ENCODE measurements at regions not wholly inside any gene's neighbourhood (a gene's known extent, or its start where the extent isn't known, plus 50 kb on each side); places are given as distances from the start of the nearest gene placed in this dataset.
"Not testable (repeated sequence)": the region's sequence is repeated elsewhere in the genome, so short reads cannot be mapped to it uniquely, and the experiment has no call there.

GRCh38 chr12:131618701-131619100, 92.2 kb upstream of the SFSWAP start:
- Histone ChIP-seq H3K27me3 (ENCODE audit: insufficient read depth, low read length) (no peaks in the 10 kb centered on the region), H3K9me3 (ENCODE audit: insufficient read depth, low read depth, low read length) (no peaks in the 10 kb centered on the region)

DNA sequence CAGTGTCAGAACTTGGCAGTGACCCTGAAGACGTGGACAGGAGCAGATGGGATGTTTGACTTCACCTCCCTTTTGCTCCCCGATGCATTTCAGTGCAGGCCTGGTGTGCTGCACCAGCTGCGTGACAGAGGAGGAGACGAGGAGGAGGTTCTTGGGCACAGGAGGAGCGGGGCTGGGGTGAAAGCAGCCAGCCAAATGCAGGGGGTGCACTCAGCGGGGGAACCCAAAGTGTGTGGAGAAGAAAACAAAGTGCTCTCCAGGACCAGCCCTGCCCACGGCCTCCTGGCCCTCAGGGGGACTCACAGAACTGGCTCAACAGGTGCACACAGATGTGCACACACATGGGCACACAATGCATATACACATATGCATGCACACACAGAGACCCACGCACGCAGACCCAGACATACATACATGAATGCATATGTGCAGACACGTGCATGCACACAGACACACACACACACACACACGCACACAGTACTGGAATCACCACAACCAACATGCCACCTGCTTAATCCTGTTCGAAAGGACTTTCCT, 91.7 kb upstream of the SFSWAP start:
- H3K4me1 ChIP-seq (ENCODE audit: insufficient read depth, low read length) = peaks cover 6% of the 10 kb centered on the region; the same call in 1 of the 2 replicates
- H3K27ac ChIP-seq (ENCODE audit: low read length) = no peak overlapping the region
- H3K9ac ChIP-seq (ENCODE audit: low read depth, low read length) = no peak overlapping the region
- H3K9me3 ChIP-seq (ENCODE audit: insufficient read depth, low read depth, low read length) = no peaks in the 10 kb centered on the region
- no peak overlapping the region for H3K4me3 ChIP-seq (ENCODE audit: low read length)
- H3K36me3 ChIP-seq (ENCODE audit: insufficient read depth, low read depth, low read length) = no peaks in the 10 kb centered on the region
- H3K27me3 ChIP-seq (ENCODE audit: insufficient read depth, low read length) = no peaks in the 10 kb centered on the region

More at GRCh38 chr12:131618701-131619100, 92.2 kb upstream of the SFSWAP start:
- no peaks in the 10 kb centered on the region for H3K36me3 ChIP-seq (ENCODE audit: insufficient read depth, low read depth, low read length)
- peaks cover 6% of the 10 kb centered on the region; the same call in 1 of the 2 replicates for H3K4me1 ChIP-seq (ENCODE audit: insufficient read depth, low read length)
- no peak overlapping the region for H3K9ac ChIP-seq (ENCODE audit: low read depth, low read length)
- H3K27ac ChIP-seq (ENCODE audit: low read length) = no peak overlapping the region
- H3K4me3 ChIP-seq (ENCODE audit: low read length) = no peak overlapping the region

GRCh38 chr12:131619736-131620506, 91.0 kb upstream of the SFSWAP start:
- Histone ChIP-seq H3K4me3 (ENCODE audit: low read length) (no peak overlapping the region), H3K9me3 (ENCODE audit: insufficient read depth, low read depth, low read length) (no peaks in the 10 kb centered on the region), H3K27ac (ENCODE audit: low read length) (no peak overlapping the region), H3K36me3 (ENCODE audit: insufficient read depth, low read depth, low read length) (no peaks in the 10 kb centered on the region), H3K9ac (ENCODE audit: low read depth, low read length) (no peak overlapping the region), H3K27me3 (ENCODE audit: insufficient read depth, low read length) (no peaks in the 10 kb centered on the region), H3K4me1 (ENCODE audit: insufficient read depth, low read length) (peaks cover 14% of the 10 kb centered on the region)

GRCh38 chr12:131620520-131620919, 90.4 kb upstream of the SFSWAP start:
- H3K36me3 ChIP-seq (ENCODE audit: insufficient read depth, low read depth, low read length) = no peaks in the 10 kb centered on the region
- no peak overlapping the region for H3K27ac ChIP-seq (ENCODE audit: low read length)
- no peaks in the 10 kb centered on the region for H3K9me3 ChIP-seq (ENCODE audit: insufficient read depth, low read depth, low read length)
- H3K4me3 ChIP-seq (ENCODE audit: low read length) = no peak overlapping the region
- H3K27me3 ChIP-seq (ENCODE audit: insufficient read depth, low read length) = no peaks in the 10 kb centered on the region
- H3K9ac ChIP-seq (ENCODE audit: low read depth, low read length) = no peak overlapping the region
- peaks cover 18% of the 10 kb centered on the region for H3K4me1 ChIP-seq (ENCODE audit: insufficient read depth, low read length)

DNA sequence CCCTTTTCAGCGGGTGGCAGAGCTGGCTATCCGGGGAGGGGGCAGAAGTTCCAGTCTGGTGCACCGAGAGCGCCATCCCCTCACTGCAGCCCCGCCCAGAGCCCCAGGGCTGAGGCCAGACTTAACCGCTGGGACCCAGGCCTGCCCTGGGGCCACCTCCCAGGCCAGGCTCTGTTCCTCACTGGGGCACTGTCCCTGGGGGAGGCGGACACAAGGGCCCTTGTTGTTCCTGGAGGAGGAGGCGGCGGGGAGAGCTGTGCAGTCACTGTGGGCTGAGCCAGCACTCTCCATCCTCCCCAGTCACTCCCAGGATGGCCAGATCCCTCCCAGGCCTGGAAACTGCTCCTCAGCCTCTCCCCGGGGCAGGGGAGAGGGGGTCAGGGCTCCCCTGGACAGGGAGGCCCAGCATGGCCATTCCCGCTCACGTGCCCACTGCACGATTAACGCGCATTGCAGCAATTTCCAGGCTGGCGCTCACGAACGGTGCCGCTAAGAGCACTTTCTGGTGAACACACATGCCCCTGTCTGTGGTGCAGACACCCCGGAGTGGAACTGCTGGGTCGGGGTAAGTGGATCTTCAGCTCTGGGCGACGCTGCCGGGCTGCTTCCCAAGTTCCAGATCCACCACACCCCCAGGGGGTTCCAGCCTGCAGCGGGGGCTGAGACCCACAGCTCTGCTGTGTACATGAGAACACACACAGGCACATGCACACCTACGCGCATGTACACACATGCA, 89.8 kb upstream of the SFSWAP start:
- H3K36me3 ChIP-seq (ENCODE audit: insufficient read depth, low read depth, low read length) = no peaks in the 10 kb centered on the region
- H3K9ac ChIP-seq (ENCODE audit: low read depth, low read length) = no peak overlapping the region
- no peaks in the 10 kb centered on the region for H3K9me3 ChIP-seq (ENCODE audit: insufficient read depth, low read depth, low read length)
- H3K4me1 ChIP-seq (ENCODE audit: insufficient read depth, low read length) = peaks cover 21% of the 10 kb centered on the region
- no peaks in the 10 kb centered on the region for H3K27me3 ChIP-seq (ENCODE audit: insufficient read depth, low read length)
- no peak overlapping the region for H3K27ac ChIP-seq (ENCODE audit: low read length)
- no peak overlapping the region for H3K4me3 ChIP-seq (ENCODE audit: low read length)

DNA sequence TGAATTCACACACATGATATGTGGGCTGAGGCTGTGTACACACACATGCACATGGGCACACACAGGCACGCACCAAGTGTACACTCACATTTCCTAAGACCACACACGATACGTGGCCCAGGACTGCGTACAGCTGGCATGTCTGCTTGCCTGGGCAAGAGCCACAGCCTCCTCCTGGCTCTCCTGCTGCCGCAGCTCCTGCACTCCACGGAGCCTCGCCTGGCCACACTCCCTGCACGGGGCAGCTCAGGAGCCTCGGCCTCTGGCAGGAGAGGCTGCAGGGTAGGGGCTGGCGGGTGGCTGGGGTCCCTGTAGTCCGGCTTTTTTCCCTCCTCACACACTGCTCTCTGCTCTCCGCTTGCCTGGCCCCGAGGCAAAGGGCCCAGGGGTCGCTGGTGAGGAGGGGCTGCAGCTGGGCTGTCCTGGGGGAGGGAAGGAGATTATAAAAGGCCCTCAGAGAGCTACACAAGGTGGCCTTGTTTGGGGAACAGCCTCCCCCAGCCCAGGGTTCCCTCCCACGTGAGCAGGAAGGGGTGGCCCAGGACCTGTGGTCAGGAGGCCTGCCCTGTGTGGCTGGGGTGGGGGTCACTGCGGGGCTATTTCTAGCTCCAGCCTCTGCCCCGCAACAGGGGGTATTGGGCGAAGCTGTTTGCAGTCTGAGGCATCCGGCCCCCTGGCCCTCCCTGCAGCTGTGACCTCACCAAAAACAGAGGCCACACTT, 89.0 kb upstream of the SFSWAP start:
- Histone ChIP-seq H3K9ac (ENCODE audit: low read depth, low read length) (no peak overlapping the region), H3K27ac (ENCODE audit: low read length) (no peak overlapping the region), H3K4me3 (ENCODE audit: low read length) (no peak overlapping the region)

DNA sequence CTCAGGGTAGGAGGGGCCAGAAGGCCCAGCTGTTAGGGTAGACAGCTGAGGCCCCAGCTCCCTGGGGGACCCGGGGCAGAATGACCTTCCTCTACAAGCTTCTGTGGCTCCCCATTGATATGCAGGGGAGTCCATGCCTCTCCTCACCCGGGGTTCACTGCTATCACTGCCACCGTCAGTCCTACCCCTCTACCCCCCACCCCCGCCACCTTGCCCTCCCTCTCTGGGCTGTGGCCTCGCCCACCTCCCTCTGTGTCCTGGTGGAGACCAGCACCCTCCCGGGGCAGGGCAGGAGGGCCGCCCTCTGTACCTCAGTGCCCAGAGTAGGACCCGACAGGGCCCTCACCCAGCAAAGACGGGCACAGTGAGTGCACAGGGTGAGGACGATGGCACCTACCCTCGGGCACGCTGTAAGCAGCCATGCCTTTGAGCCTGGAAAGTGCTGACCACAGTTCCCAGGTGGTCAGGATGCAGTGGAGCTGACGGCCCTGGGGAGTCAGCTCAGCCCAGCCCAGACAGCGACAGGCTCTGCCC, 88.4 kb upstream of the SFSWAP start:
- Histone ChIP-seq H3K4me1 (ENCODE audit: insufficient read depth, low read length) (peaks cover 21% of the 10 kb centered on the region), H3K4me3 (ENCODE audit: low read length) (no peak overlapping the region), H3K36me3 (ENCODE audit: insufficient read depth, low read depth, low read length) (no peaks in the 10 kb centered on the region), H3K9me3 (ENCODE audit: insufficient read depth, low read depth, low read length) (no peaks in the 10 kb centered on the region), H3K9ac (ENCODE audit: low read depth, low read length) (no peak overlapping the region), H3K27ac (ENCODE audit: low read length) (no peak overlapping the region), H3K27me3 (ENCODE audit: insufficient read depth, low read length) (no peaks in the 10 kb centered on the region)

More for the DNA sequence above, 89.0 kb upstream of the SFSWAP start:
- Histone ChIP-seq H3K36me3 (ENCODE audit: insufficient read depth, low read depth, low read length) (no peaks in the 10 kb centered on the region), H3K27me3 (ENCODE audit: insufficient read depth, low read length) (no peaks in the 10 kb centered on the region), H3K9me3 (ENCODE audit: insufficient read depth, low read depth, low read length) (no peaks in the 10 kb centered on the region), H3K4me1 (ENCODE audit: insufficient read depth, low read length) (peaks cover 21% of the 10 kb centered on the region)

- not testable (repeated sequence) for H3K36me3 ChIP-seq (ENCODE audit: insufficient read depth, low read depth, low read length); H3K9ac ChIP-seq (ENCODE audit: low read depth, low read length); H3K9me3 ChIP-seq (ENCODE audit: insufficient read depth, low read depth, low read length); H3K27me3 ChIP-seq (ENCODE audit: insufficient read depth, low read length); H3K4me3 ChIP-seq (ENCODE audit: low read length)
- Histone ChIP-seq H3K27ac (ENCODE audit: low read length) (peak overlapping the region; percentile 36), H3K4me1 (ENCODE audit: insufficient read depth, low read length) (peaks cover 21% of the 10 kb centered on the region)
Measured at GRCh38 chr12:131623404-131624368, 87.2 kb upstream of the SFSWAP start.

DNA sequence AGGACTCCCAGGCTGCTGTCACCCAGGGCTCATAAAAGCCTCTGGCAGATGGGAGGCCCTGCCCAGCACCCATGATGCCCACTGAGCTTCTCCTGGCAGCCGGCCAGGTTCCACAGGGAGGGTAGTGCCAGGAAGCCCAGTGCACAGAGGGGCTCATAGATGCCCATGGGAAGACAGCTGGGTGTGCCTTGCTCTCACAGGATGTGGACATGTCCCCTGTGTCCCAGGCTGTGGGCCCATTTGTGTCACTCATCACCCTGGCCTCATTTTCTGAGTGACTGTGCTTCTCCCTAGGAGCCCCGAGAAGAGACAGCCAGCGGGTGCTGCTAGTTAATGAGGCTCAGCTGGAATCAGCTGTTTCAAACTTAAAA, 86.5 kb upstream of the SFSWAP start:
- not testable (repeated sequence) for H3K9ac ChIP-seq (ENCODE audit: low read depth, low read length)

GRCh38 chr12:131624756-131625501, 86.0 kb upstream of the SFSWAP start:
- not testable (repeated sequence) for H3K9me3 ChIP-seq (ENCODE audit: insufficient read depth, low read depth, low read length); H3K9ac ChIP-seq (ENCODE audit: low read depth, low read length); H3K36me3 ChIP-seq (ENCODE audit: insufficient read depth, low read depth, low read length); H3K27ac ChIP-seq (ENCODE audit: low read length); H3K27me3 ChIP-seq (ENCODE audit: insufficient read depth, low read length)
- H3K4me1 ChIP-seq (ENCODE audit: insufficient read depth, low read length) = peaks cover 21% of the 10 kb centered on the region
- H3K4me3 ChIP-seq (ENCODE audit: low read length) = peak overlapping the region; percentile 12; the same call in 1 of the 2 replicates

More for the DNA sequence above, 86.5 kb upstream of the SFSWAP start:
- peak overlapping the region; percentile 36 for H3K27ac ChIP-seq (ENCODE audit: low read length)
- H3K27me3 ChIP-seq (ENCODE audit: insufficient read depth, low read length); H3K36me3 ChIP-seq (ENCODE audit: insufficient read depth, low read depth, low read length); H3K9me3 ChIP-seq (ENCODE audit: insufficient read depth, low read depth, low read length): not testable (repeated sequence)
- H3K4me1 ChIP-seq (ENCODE audit: insufficient read depth, low read length) = peaks cover 21% of the 10 kb centered on the region
- peak overlapping the region; percentile 12; the same call in 1 of the 2 replicates for H3K4me3 ChIP-seq (ENCODE audit: low read length)

All from iPS-20b (cell line).